Muscle layer of duodenum (tissue), 2 donors: ENCODE measurements at regions not wholly inside any gene's neighbourhood (a gene's known extent, or its start where the extent isn't known, plus 50 kb on each side); places are given as distances from the start of the nearest gene placed in this dataset.
"Not testable (repeated sequence)": the region's sequence is repeated elsewhere in the genome, so short reads cannot be mapped to it uniquely, and the experiment has no call there.

Experiments
- H3K27ac ChIP-seq: one replicate; pipeline ENCODE4 v1.7.0; 2013; ENCODE audit warnings: mild to moderate bottlenecking, low read length
- H3K27me3 ChIP-seq: one replicate; pipeline ENCODE4 v1.7.0; 2013; ENCODE audit warnings: low read depth, mild to moderate bottlenecking, control low read depth, low read length
- H3K36me3 ChIP-seq, 2 donors: one replicate each; pipeline ENCODE4 v1.7.0; 2013; ENCODE audit warnings: low read length in 2 of 2, control low read depth in 1 of 2, mild to moderate bottlenecking in 1 of 2; ENCODE audit not compliant: insufficient read depth in 2 of 2, control insufficient read depth in 1 of 2
- H3K4me1 ChIP-seq, 2 donors: one replicate each; pipeline ENCODE4 v1.7.0; 2013; ENCODE audit warnings: low read length in 2 of 2, mild to moderate bottlenecking in 2 of 2, control low read depth in 1 of 2, moderate library complexity in 1 of 2; ENCODE audit not compliant: insufficient read depth in 2 of 2, control insufficient read depth in 1 of 2
- H3K4me3 ChIP-seq, 2 donors: one replicate each; pipeline ENCODE4 v1.7.0; 2013; ENCODE audit warnings: low read length in 2 of 2, low read depth in 1 of 2, mild to moderate bottlenecking in 1 of 2
- H3K9me3 ChIP-seq, 2 donors: one replicate each; pipeline ENCODE4 v1.7.0; 2013; ENCODE audit warnings: low read length in 2 of 2, control low read depth in 1 of 2, mild to moderate bottlenecking in 1 of 2; ENCODE audit not compliant: control insufficient read depth in 1 of 2
- donor health status: healthy.

GRCh38 chr2:67752969-67753368, 309.8 kb downstream of the C1D start:
- Histone ChIP-seq H3K27ac (no peak overlapping the region), H3K4me3 (no peak overlapping the region), H3K9me3 (no peaks in the 10 kb centered on the region), H3K4me1 (no peaks in the 10 kb centered on the region), H3K27me3 (no peaks in the 10 kb centered on the region), H3K36me3 (no peaks in the 10 kb centered on the region)

GRCh38 chr2:67755156-67755882, 307.5 kb downstream of the C1D start:
- H3K27ac ChIP-seq = no peak overlapping the region
- no peaks in the 10 kb centered on the region for H3K9me3 ChIP-seq
- no peaks in the 10 kb centered on the region for H3K27me3 ChIP-seq
- no peaks in the 10 kb centered on the region for H3K4me1 ChIP-seq
- no peaks in the 10 kb centered on the region for H3K36me3 ChIP-seq
- H3K4me3 ChIP-seq = no peak overlapping the region

- Histone ChIP-seq H3K27ac (no peak overlapping the region), H3K27me3 (no peaks in the 10 kb centered on the region), H3K36me3 (no peaks in the 10 kb centered on the region), H3K9me3 (no peaks in the 10 kb centered on the region), H3K4me1 (no peaks in the 10 kb centered on the region), H3K4me3 (no peak overlapping the region)
Measured at GRCh38 chr2:67760995-67761394, 301.8 kb downstream of the C1D start.

- H3K4me1 ChIP-seq = no peaks in the 10 kb centered on the region
- H3K27me3 ChIP-seq = no peaks in the 10 kb centered on the region
- no peaks in the 10 kb centered on the region for H3K36me3 ChIP-seq
- no peak overlapping the region for H3K27ac ChIP-seq
- H3K9me3 ChIP-seq = no peaks in the 10 kb centered on the region
- no peak overlapping the region for H3K4me3 ChIP-seq
Measured at GRCh38 chr2:67771380-67771779, 291.4 kb downstream of the C1D start.

GRCh38 chr2:67772216-67773170, 290.3 kb downstream of the C1D start:
- Histone ChIP-seq H3K9me3 (no peaks in the 10 kb centered on the region), H3K4me3 (no peak overlapping the region), H3K36me3 (no peaks in the 10 kb centered on the region), H3K4me1 (no peaks in the 10 kb centered on the region), H3K27ac (no peak overlapping the region), H3K27me3 (no peaks in the 10 kb centered on the region)

GRCh38 chr2:67773851-67774250, 289.0 kb downstream of the C1D start:
- H3K27ac ChIP-seq = no peak overlapping the region
- H3K4me3 ChIP-seq = no peak overlapping the region

GRCh38 chr2:67776276-67776675, 286.5 kb downstream of the C1D start:
- no peaks in the 10 kb centered on the region for H3K27me3 ChIP-seq
- no peaks in the 10 kb centered on the region for H3K4me1 ChIP-seq
- no peak overlapping the region for H3K27ac ChIP-seq
- no peak overlapping the region for H3K4me3 ChIP-seq
- no peaks in the 10 kb centered on the region for H3K9me3 ChIP-seq
- H3K36me3 ChIP-seq = no peaks in the 10 kb centered on the region

More at GRCh38 chr2:67773851-67774250, 289.0 kb downstream of the C1D start:
- no peaks in the 10 kb centered on the region for H3K36me3 ChIP-seq
- H3K9me3 ChIP-seq = no peaks in the 10 kb centered on the region
- no peaks in the 10 kb centered on the region for H3K27me3 ChIP-seq
- no peaks in the 10 kb centered on the region for H3K4me1 ChIP-seq

GRCh38 chr2:67777010-67777409, 285.8 kb downstream of the C1D start:
- Histone ChIP-seq H3K27me3 (no peaks in the 10 kb centered on the region), H3K36me3 (no peaks in the 10 kb centered on the region), H3K9me3 (no peaks in the 10 kb centered on the region), H3K4me1 (peaks cover 0 to 2% of the 10 kb centered on the region in 2 donors), H3K4me3 (no peak overlapping the region), H3K27ac (no peak overlapping the region)

GRCh38 chr2:67777836-67778429, 284.9 kb downstream of the C1D start:
- no peak overlapping the region for H3K27ac ChIP-seq
- H3K4me3 ChIP-seq = no peak overlapping the region

GRCh38 chr2:67780841-67781240, 282.0 kb downstream of the C1D start:
- not testable (repeated sequence) for H3K27ac ChIP-seq, H3K36me3 ChIP-seq, H3K9me3 ChIP-seq, H3K27me3 ChIP-seq, H3K4me3 ChIP-seq, H3K4me1 ChIP-seq

More at GRCh38 chr2:67777836-67778429, 284.9 kb downstream of the C1D start:
- Histone ChIP-seq H3K9me3 (no peaks in the 10 kb centered on the region), H3K4me1 (peaks cover 0 to 5% of the 10 kb centered on the region in 2 donors), H3K27me3 (no peaks in the 10 kb centered on the region), H3K36me3 (no peaks in the 10 kb centered on the region)

GRCh38 chr2:67782443-67782842, 280.4 kb downstream of the C1D start:
- Histone ChIP-seq H3K9me3 (no peaks in the 10 kb centered on the region), H3K36me3 (no peaks in the 10 kb centered on the region), H3K27ac (no peak overlapping the region), H3K4me1 (peaks cover 0 to 5% of the 10 kb centered on the region in 2 donors), H3K27me3 (no peaks in the 10 kb centered on the region), H3K4me3 (no peak overlapping the region)
